ENCODE measurements at regions not wholly inside any gene's neighbourhood (a gene's known extent, or its start where the extent isn't known, plus 50 kb on each side); places are given as distances from the start of the nearest gene placed in this dataset.

GRCh38 chr3:115287198-115287597 lies 140.1 kb upstream of the ZBTB20 start:
- TF ChIP-seq CTCF (IDR thresholded peaks at IDR 0.05; ENCODE audit: low read depth, low read length) (no peak), POLR2A (IDR thresholded peaks at IDR 0.05; ENCODE audit: extremely low read depth, insufficient read length) (no peak), MYC (IDR thresholded peaks at IDR 0.05; ENCODE audit: low read depth, low read length) (no peak)
- TF ChIP-seq, protein P1, sequence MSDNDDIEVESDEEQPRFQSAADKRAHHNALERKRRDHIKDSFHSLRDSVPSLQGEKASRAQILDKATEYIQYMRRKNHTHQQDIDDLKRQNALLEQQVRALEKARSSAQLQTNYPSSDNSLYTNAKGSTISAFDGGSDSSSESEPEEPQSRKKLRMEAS (IDR thresholded peaks at IDR 0.05; ENCODE audit: low read depth, low read length), result no peak
